HFF-Myc (cell line): ENCODE measurements at regions not wholly inside any gene's neighbourhood (a gene's known extent, or its start where the extent isn't known, plus 50 kb on each side); places are given as distances from the start of the nearest gene placed in this dataset.

ENCODE experiments used
- DNase-seq: peaks from one replicate; pipeline ENCODE4 v3.0.0-alpha.2; 2011; ENCODE audit warnings: low read depth; ENCODE audit errors: extremely low read depth
- H3K4me3 ChIP-seq: replicated peaks from 2 replicates; pipeline ENCODE4 v1.5.1; 2011; ENCODE audit warnings: low read depth, mild to moderate bottlenecking, control low read depth, low read length
- CTCF ChIP-seq: IDR thresholded peaks from 2 replicates; pipeline ENCODE4 v1.5.1; 2012; ENCODE audit warnings: mild to moderate bottlenecking, low read depth, low read length, control low read depth; ENCODE audit errors: missing control alignments

- no peak overlapping the region for H3K4me3 ChIP-seq
- TF ChIP-seq CTCF, result no peak
- no peak for DNase-seq
These were observed 92.8 kb upstream of the HNRNPU start for GRCh38 chr1:244957122-244957521.

- DNase-seq, result no peak
- no peak overlapping the region for H3K4me3 ChIP-seq
- TF ChIP-seq CTCF, result no peak
These were observed 91.3 kb upstream of the HNRNPU start for GRCh38 chr1:244955661-244956060.

GRCh38 chr1:244954359-244954758, 90.0 kb upstream of the HNRNPU start:
- H3K4me3 ChIP-seq, result no peak overlapping the region
- DNase-seq, result no peak
- no peak for TF ChIP-seq CTCF

- no peak for DNase-seq
- H3K4me3 ChIP-seq, result no peak overlapping the region
- TF ChIP-seq CTCF, result no peak
These were observed 89.6 kb upstream of the HNRNPU start for GRCh38 chr1:244953901-244954300.

- H3K4me3 ChIP-seq, result no peak overlapping the region
- no peak for TF ChIP-seq CTCF
- no peak for DNase-seq
These were observed 88.6 kb upstream of the HNRNPU start for GRCh38 chr1:244952940-244953339.

- DNase-seq, result no peak
- TF ChIP-seq CTCF, result no peak
These were observed 88.1 kb upstream of the HNRNPU start for GRCh38 chr1:244952280-244952933.

GRCh38 chr1:244948416-244948815, 84.1 kb upstream of the HNRNPU start:
- no peak for TF ChIP-seq CTCF
- no peak for DNase-seq
- H3K4me3 ChIP-seq, result no peak overlapping the region

More at GRCh38 chr1:244952280-244952933, 88.1 kb upstream of the HNRNPU start:
- H3K4me3 ChIP-seq, result no peak overlapping the region
